ENCODE measurements at regions not wholly inside any gene's neighbourhood (a gene's known extent, or its start where the extent isn't known, plus 50 kb on each side); places are given as distances from the start of the nearest gene placed in this dataset.

- TF ChIP-seq CTCF (IDR thresholded peaks at IDR 0.05; ENCODE audit: poor library complexity, severe bottlenecking), result no peak
- no peak for TF ChIP-seq SMC3 (conservative IDR thresholded peaks at IDR 0.05; ENCODE audit: poor library complexity)
- TF ChIP-seq, protein P1, sequence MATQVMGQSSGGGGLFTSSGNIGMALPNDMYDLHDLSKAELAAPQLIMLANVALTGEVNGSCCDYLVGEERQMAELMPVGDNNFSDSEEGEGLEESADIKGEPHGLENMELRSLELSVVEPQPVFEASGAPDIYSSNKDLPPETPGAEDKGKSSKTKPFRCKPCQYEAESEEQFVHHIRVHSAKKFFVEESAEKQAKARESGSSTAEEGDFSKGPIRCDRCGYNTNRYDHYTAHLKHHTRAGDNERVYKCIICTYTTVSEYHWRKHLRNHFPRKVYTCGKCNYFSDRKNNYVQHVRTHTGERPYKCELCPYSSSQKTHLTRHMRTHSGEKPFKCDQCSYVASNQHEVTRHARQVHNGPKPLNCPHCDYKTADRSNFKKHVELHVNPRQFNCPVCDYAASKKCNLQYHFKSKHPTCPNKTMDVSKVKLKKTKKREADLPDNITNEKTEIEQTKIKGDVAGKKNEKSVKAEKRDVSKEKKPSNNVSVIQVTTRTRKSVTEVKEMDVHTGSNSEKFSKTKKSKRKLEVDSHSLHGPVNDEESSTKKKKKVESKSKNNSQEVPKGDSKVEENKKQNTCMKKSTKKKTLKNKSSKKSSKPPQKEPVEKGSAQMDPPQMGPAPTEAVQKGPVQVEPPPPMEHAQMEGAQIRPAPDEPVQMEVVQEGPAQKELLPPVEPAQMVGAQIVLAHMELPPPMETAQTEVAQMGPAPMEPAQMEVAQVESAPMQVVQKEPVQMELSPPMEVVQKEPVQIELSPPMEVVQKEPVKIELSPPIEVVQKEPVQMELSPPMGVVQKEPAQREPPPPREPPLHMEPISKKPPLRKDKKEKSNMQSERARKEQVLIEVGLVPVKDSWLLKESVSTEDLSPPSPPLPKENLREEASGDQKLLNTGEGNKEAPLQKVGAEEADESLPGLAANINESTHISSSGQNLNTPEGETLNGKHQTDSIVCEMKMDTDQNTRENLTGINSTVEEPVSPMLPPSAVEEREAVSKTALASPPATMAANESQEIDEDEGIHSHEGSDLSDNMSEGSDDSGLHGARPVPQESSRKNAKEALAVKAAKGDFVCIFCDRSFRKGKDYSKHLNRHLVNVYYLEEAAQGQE (IDR thresholded peaks at IDR 0.05; ENCODE audit: borderline replicate concordance), result no peak
- TF ChIP-seq POLR2AphosphoS5 (IDR thresholded peaks at IDR 0.05), result no peak
- TF ChIP-seq RAD21 (conservative IDR thresholded peaks at IDR 0.05), result no peak
- Histone ChIP-seq H3K9me3 (ENCODE audit: low read length) (no peaks in the 10 kb centered on the region), H4K20me1 (ENCODE audit: insufficient read depth) (no peaks in the 10 kb centered on the region), H3K9me2 (ENCODE audit: insufficient read depth, low read length) (no peaks in the 10 kb centered on the region), H3K36me3 (ENCODE audit: insufficient read depth, low read length) (no peaks in the 10 kb centered on the region), H2AFZ (ENCODE audit: low read depth, low read length) (no peak overlapping the region), H3K79me2 (replicated peaks; ENCODE audit: insufficient read depth, low read length) (no peaks in the 10 kb centered on the region), H3K9ac (ENCODE audit: low read length) (no peak overlapping the region), H3K27ac (ENCODE audit: low read length) (no peak overlapping the region), H3K27me3 (ENCODE audit: insufficient read depth, low read depth, low read length) (no peaks in the 10 kb centered on the region), H3K4me2 (ENCODE audit: low read length) (no peak overlapping the region), H3K4me3 (ENCODE audit: low read length) (no peak overlapping the region), H3F3A (ENCODE audit: insufficient read depth, low read length, poor library complexity, severe bottlenecking) (no peaks in the 10 kb centered on the region)
Observed at GRCh38 chr4:131339137-131339536, 1810.0 kb upstream of the PCDH10 start.

GRCh38 chr4:131344761-131345160 lies 1804.3 kb upstream of the PCDH10 start:
- no peaks in the 10 kb centered on the region for H3F3A ChIP-seq (ENCODE audit: insufficient read depth, low read length, poor library complexity, severe bottlenecking)
- H3K9ac ChIP-seq (ENCODE audit: low read length), result no peak overlapping the region
- H2AFZ ChIP-seq (ENCODE audit: low read depth, low read length), result no peak overlapping the region
- no peaks in the 10 kb centered on the region for H4K20me1 ChIP-seq (ENCODE audit: insufficient read depth)
- no peak overlapping the region for H3K4me2 ChIP-seq (ENCODE audit: low read length)
- no peaks in the 10 kb centered on the region for H3K9me2 ChIP-seq (ENCODE audit: insufficient read depth, low read length)
- no peaks in the 10 kb centered on the region for H3K36me3 ChIP-seq (ENCODE audit: insufficient read depth, low read length)
- H3K9me3 ChIP-seq (ENCODE audit: low read length), result no peaks in the 10 kb centered on the region
- H3K79me2 ChIP-seq (replicated peaks; ENCODE audit: insufficient read depth, low read length), result no peaks in the 10 kb centered on the region
- no peak overlapping the region for H3K4me3 ChIP-seq (ENCODE audit: low read length)
- no peak overlapping the region for H3K27ac ChIP-seq (ENCODE audit: low read length)
- no peaks in the 10 kb centered on the region for H3K27me3 ChIP-seq (ENCODE audit: insufficient read depth, low read depth, low read length)
- TF ChIP-seq, protein P1 (IDR thresholded peaks at IDR 0.05; ENCODE audit: borderline replicate concordance), result no peak
- no peak for TF ChIP-seq EP300 (conservative IDR thresholded peaks at IDR 0.05; ENCODE audit: poor library complexity, severe bottlenecking)
- no peak for TF ChIP-seq EZH2 (IDR thresholded peaks at IDR 0.05; ENCODE audit: borderline replicate concordance, insufficient read depth, low read length, poor library complexity, severe bottlenecking)
- no peak for TF ChIP-seq MXI1 (conservative IDR thresholded peaks at IDR 0.05; ENCODE audit: poor library complexity, severe bottlenecking)
- TF ChIP-seq RAD21 (conservative IDR thresholded peaks at IDR 0.05), result no peak
- no peak for TF ChIP-seq SMC3 (conservative IDR thresholded peaks at IDR 0.05; ENCODE audit: poor library complexity)
- no peak for TF ChIP-seq POLR2AphosphoS5 (IDR thresholded peaks at IDR 0.05)
- TF ChIP-seq TAF1 (IDR thresholded peaks at IDR 0.05; ENCODE audit: low read depth), result no peak
- no peak for TF ChIP-seq CTCF (IDR thresholded peaks at IDR 0.05; ENCODE audit: poor library complexity, severe bottlenecking)

Data from neural cell (in vitro differentiated cells).